Activated naive CD8-positive, alpha-beta T cell (primary cell): ENCODE measurements at regions not wholly inside any gene's neighbourhood (a gene's known extent, or its start where the extent isn't known, plus 50 kb on each side); places are given as distances from the start of the nearest gene placed in this dataset.

ENCODE experiments used
- H3K27ac Mint-ChIP-seq: one replicate; pipeline ENCODE4 v1.8.0; 2021; ENCODE audit warnings: mixed read lengths
- H3K27me3 Mint-ChIP-seq: one replicate; pipeline ENCODE4 v1.8.0; 2021; ENCODE audit warnings: mixed read lengths
- H3K36me3 Mint-ChIP-seq: one replicate; pipeline ENCODE4 v1.8.0; 2021; ENCODE audit warnings: mixed read lengths
- H3K4me1 Mint-ChIP-seq: one replicate; pipeline ENCODE4 v1.8.0; 2021; ENCODE audit warnings: low read depth, mixed read lengths
- H3K4me3 Mint-ChIP-seq: one replicate; pipeline ENCODE4 v1.8.0; 2021; ENCODE audit warnings: mild to moderate bottlenecking, mixed read lengths
- H3K9me3 Mint-ChIP-seq: one replicate; pipeline ENCODE4 v1.8.0; 2021; ENCODE audit warnings: low read depth, mixed read lengths

DNA sequence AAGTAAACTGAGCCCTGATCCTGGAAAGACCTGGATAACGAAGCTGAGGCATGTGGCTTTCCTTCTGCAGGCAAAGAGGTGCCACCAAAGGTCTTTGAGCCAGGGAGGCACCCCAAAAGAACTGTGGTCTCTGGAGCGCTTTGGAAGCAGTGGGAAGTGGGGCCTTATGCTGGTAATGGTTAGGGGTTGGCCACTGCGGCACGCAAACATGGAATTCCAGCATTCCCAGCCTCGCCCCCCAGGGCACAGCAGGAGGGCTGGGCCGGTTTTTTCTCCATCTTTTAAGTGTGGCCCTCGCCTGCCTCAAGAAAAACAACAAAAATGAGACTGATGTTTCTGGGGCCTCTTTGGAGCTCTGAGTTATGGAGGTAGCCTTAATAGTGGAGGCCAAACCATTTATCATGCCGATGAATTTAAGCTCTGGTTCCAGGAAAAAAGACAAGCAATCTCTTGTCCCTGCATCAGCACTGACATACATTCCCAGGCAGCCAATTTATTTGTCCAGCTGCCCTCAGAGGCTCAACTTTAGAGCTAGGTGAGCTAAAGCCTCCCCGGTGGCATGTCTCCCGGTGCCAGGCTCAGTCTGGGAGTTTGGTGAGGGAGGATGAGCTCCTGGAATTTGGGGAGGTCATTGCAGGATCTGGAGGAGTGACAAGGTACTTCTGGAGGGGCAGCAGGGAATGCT lies 109.0 kb downstream of the TLE3 start:
- H3K9me3 Mint-ChIP-seq = no peaks in the 10 kb centered on the region
- H3K4me1 Mint-ChIP-seq = no peaks in the 10 kb centered on the region
- H3K27me3 Mint-ChIP-seq = peaks cover 6% of the 10 kb centered on the region
- no peak overlapping the region for H3K4me3 Mint-ChIP-seq
- no peaks in the 10 kb centered on the region for H3K36me3 Mint-ChIP-seq
- no peak overlapping the region for H3K27ac Mint-ChIP-seq

DNA sequence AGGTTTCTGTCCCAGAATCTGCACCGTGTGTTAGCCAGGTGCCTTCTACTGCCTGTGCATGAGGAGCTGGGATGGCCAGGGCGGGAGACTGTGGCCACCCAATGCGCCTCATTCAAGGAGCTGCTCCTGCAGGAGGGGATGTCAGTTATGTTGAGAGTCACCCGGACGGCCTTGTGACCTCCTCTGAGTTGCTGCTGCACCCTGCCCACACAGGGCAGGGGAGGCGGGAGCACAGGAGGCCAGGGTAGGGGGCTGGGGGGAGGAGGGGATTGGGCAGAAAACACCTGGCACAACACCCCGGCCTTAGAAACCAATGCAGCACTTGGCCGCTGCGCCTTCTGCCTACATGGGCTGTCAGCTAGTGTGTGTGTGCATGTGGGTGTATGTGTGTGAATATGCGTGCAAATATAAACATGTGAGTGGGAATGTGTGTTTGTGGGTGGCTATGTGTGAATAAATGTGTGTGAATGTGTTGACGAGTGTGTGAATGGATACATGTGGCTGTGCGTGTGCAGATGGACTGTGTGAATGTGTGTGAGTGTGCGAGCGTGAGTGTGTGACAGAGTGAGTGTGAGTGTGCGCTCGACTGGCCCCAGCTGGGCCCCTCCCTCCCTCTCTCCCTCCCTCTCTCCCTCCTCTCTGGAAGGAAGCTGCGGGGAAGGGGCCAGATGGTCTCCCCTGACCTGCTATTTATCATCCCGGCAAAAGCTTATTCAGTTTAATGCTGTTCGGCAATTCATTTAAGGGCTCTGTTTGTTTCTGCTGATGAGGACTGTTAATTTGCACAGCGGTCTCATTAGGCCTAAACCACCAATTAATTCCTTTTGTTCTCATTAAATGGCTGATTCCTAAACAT lies 106.9 kb downstream of the TLE3 start:
- no peaks in the 10 kb centered on the region for H3K4me1 Mint-ChIP-seq
- H3K27me3 Mint-ChIP-seq = peaks cover 4% of the 10 kb centered on the region
- H3K36me3 Mint-ChIP-seq = no peaks in the 10 kb centered on the region
- no peaks in the 10 kb centered on the region for H3K9me3 Mint-ChIP-seq
- no peak overlapping the region for H3K27ac Mint-ChIP-seq
- no peak overlapping the region for H3K4me3 Mint-ChIP-seq

DNA sequence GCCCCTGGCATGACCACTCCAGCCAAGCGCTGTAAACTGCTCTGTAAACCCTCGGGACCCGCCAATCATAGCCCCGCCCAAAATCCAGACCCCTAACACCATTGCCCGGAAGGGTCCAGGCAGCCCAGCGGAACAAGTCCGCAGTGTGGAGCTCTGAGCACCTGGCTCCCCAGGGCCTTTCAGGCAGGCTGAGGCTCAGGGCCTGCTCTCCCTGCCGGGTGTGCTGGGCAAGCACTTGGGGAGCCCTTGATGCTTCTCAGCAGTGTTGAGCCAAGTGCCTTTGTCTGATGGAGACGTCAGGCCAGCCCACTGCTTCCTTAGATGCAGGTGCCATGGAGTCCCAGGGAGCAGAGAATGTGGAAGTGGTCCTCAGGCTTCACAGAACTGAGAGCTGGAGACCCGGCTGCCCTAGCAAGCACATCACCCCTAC lies 106.2 kb downstream of the TLE3 start:
- Mint-ChIP-seq H3K4me3 (no peak overlapping the region), H3K36me3 (no peaks in the 10 kb centered on the region), H3K27ac (no peak overlapping the region), H3K27me3 (peaks cover 4% of the 10 kb centered on the region), H3K9me3 (no peaks in the 10 kb centered on the region), H3K4me1 (no peaks in the 10 kb centered on the region)

DNA sequence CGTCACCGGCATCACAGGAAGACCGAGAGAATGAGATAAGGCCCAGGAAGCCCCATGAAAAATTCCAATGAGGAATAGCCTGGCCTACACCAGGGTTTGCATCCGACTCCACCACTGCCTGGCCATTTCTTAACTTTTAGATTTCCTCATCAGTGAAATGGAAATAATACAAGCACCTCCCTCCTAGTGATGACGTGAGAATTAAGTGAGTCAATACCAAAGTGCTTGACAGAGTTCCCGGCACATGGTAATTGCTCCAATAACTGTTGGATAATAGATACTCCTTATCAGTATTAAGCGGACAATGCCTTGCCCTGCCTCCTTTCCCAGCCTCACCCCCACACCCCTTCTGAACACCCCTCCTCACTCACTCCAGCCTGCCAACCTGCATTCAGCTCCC lies 105.4 kb downstream of the TLE3 start:
- Mint-ChIP-seq H3K4me1 (no peaks in the 10 kb centered on the region), H3K4me3 (no peak overlapping the region), H3K9me3 (no peaks in the 10 kb centered on the region), H3K27me3 (peaks cover 2% of the 10 kb centered on the region), H3K36me3 (no peaks in the 10 kb centered on the region), H3K27ac (no peak overlapping the region)

DNA sequence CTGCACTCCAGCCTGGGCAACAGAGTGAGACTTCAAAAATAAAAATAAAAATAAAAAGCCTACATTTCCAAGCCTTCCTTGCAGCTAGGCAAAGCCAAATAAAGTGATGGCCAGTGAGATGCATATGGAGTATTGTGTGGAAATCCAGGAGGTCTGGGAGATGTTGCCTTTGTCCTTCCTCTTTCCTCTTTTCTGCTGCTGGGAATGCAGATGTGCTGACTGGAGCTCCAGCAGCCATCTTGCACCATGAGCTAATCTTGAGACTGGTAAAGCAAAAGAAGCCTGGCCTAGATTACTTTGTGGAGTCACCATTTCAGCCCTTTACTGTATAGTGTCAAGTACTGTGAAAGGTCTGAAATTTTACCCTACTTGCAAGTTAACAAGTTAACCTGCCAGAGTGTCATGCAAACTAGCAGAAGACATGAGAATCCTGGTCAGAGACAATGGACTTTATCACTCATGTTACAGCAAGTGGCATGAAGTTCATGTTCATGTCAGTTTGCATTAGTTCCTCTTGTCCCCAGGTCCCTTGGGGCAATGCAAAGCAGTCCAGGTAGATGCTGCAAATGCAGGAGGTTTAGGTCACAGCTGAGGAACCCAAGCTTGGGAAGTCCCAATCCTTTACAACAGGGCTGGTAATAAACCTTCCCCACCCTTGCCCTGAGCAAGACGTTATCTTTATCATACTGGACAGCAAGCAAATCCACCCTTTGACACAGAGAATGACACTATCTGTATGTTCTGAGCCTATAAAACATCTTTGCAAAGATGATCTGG lies 103.1 kb downstream of the TLE3 start:
- Mint-ChIP-seq H3K27ac (no peak overlapping the region), H3K36me3 (no peaks in the 10 kb centered on the region), H3K9me3 (no peaks in the 10 kb centered on the region), H3K4me3 (no peak overlapping the region), H3K4me1 (no peaks in the 10 kb centered on the region), H3K27me3 (no peaks in the 10 kb centered on the region)

DNA sequence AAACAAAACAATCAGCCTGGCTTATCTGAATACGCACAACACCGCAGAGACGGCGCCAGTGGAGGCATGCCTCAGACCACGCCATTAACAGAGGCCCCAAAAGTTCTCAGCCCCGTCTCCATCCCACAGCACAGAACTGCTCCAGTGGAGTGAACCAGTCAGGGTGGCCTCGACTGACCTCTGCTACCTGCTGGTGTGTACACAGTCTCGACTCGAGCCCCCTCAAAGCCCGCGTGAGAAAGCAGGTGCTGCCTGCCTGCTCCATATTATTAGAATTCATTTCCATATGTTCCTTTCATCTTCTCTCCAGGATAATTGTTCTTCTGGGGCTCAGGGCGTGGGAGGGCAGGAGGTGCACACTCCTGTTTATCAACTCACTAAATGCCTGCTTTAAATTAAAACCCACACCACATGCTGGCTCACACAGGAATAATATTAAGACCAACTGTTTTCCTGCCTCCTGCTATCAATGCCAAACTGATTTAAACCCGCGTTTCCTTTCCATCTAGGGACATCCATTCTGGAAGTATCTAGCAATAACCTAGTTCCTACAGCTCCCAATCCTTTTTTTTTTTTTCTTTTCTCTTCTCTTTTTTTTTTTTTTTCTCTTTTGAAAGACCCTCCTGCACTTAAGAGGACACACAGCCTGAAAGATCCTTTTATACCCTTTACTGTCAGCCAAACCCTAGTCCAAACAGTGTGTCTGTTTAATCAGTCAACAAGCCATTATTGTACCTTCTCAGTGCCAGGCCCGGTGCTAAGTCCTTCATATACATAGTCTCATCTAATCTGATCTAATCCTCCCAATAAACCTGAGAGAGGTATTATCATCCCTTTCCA lies 101.2 kb downstream of the TLE3 start:
- Mint-ChIP-seq H3K4me1 (no peaks in the 10 kb centered on the region), H3K36me3 (no peaks in the 10 kb centered on the region), H3K4me3 (no peak overlapping the region), H3K27ac (no peak overlapping the region), H3K9me3 (no peaks in the 10 kb centered on the region), H3K27me3 (no peaks in the 10 kb centered on the region)

DNA sequence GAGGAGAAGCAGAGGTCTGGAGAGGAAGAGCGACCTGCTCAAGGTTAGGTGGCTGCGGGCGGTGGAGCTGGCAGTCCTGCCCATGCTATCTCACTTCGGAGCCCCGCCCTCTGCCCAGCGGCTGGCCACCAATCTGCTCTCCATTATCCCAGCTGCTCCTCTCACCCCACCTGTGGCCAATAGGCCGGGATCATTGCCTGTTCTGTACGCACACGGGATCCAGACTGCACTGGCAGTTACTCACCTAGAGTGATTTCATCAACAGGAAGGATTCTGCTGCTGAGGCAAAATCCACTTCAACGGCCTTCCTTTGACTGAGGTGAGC lies 100.6 kb downstream of the TLE3 start:
- Mint-ChIP-seq H3K36me3 (no peaks in the 10 kb centered on the region), H3K9me3 (no peaks in the 10 kb centered on the region), H3K4me3 (no peak overlapping the region), H3K27ac (no peak overlapping the region), H3K4me1 (no peaks in the 10 kb centered on the region), H3K27me3 (no peaks in the 10 kb centered on the region)
